ENCODE measurements at regions not wholly inside any gene's neighbourhood (a gene's known extent, or its start where the extent isn't known, plus 50 kb on each side); places are given as distances from the start of the nearest gene placed in this dataset.

- DNase-seq = no peak
Measured at GRCh38 chr6:87905101-87905641, 142.5 kb upstream of the SPACA1 start.

DNA sequence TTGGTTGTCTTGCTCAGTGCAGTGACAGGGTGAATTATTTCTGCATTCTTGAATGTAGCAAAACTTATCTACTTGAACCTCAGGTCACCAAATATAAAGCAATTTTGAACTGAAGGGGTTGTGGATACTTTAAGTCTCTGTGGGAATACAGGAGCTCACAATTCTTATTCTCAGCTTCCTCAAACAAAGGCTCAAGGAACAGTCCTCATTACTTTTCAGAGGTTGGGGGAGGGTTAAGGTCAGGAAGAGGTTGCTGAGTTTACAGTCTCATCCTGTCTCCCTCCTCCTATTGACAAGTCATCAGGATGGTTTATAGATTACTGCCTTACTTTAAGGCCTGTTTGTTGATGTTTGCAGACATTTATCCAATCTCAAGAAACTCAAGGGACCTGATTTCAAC, 143.6 kb upstream of the SPACA1 start:
- no peak for DNase-seq

- DNase-seq = no peak
Measured at GRCh38 chr6:87903323-87903722, 144.3 kb upstream of the SPACA1 start.

- no peak for DNase-seq
Measured at GRCh38 chr6:87902383-87902782, 145.3 kb upstream of the SPACA1 start.

DNA sequence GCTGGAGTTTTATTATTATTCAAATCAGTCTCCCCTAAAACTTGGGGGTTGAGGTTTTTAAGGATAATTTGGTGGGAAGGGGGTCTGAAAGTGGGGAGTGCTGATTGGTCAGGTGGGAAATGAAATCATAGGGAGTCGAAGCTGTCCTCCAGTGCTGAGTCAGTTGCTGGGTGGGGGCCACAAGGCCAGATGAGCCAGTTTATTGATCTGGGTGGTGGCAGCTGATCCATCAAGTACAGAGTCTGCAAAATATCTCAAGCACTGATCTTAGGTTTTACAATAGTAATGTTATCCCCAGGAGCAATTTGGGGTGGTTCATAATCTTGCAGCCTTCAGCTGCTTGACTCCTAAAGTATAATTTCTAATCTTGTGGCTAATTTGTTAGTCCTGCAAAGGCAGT, 146.0 kb upstream of the SPACA1 start:
- DNase-seq = no peak

GRCh38 chr6:87900160-87900698, 147.4 kb upstream of the SPACA1 start:
- DNase-seq = no peak

DNA sequence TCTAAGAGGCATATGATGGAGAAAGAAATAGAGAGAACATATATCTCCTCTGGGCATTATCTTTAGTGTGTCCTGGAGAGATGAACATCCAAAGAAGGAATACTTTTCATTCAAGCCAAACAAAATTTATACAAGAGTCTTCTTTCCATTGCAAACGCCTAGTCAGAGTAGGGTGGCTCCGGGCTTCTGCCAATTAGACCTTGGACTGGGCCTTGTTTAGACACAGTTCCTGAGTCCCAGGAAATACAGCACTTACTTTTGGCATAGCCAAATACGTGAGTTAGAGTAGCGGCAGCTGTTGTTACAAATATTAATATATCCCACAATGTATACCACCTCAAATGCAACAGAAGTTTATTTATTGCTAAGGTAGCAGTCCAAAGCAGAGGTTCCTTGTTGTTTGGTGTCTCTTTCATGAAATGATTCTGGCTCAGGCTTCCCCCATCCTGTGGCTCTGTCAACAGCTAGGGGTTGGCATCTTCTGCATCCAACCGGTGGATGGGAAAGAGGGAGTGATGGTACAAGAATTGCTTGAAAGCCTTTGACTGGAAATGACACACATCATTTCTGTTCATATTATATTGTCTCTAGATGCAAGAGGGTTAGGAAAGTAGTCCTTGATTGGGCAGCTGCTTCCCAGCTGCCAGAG, 148.0 kb upstream of the SPACA1 start:
- DNase-seq = no peak

DNA sequence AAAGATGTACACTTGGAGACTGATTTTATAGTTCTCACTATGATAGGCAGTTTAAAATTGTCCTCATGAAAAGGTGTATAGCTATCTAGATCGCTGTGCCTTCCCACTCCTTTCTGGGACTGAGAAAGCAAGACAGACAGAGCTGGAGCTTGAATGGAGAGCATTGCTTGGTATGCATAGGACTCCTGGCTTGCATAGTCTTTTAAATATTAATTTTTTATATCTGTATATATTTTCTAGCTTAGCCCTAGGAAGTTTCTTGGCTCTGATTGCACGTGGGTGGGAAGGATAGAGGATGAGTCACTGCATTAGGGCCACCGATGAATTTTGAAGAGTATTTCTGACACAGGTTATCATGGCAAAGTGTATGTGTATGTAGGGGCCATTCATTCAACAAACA, 150.0 kb upstream of the SPACA1 start:
- DNase-seq = no peak

GRCh38 chr6:87897013-87897412, 150.6 kb upstream of the SPACA1 start:
- DNase-seq = no peak

DNA sequence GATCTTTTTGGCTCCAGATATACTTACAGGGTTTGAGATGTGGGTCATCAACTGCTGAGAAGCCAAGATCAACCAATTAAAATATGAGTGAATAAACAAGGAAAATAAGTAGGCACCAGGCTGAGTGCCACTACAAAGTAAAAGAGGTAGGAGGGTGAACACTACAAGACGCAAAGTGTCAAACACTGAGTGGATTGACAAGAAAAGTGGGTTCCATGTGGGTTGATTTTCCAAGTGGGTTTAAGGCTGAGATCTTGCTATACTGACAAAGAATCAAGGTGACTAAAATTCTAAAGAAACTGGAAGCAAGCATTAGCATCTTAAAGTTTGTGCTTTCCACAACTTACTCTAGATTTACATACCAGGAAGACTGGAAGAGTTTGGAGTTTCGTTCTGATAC, 160.4 kb upstream of the SPACA1 start:
- no peak for DNase-seq

DNA sequence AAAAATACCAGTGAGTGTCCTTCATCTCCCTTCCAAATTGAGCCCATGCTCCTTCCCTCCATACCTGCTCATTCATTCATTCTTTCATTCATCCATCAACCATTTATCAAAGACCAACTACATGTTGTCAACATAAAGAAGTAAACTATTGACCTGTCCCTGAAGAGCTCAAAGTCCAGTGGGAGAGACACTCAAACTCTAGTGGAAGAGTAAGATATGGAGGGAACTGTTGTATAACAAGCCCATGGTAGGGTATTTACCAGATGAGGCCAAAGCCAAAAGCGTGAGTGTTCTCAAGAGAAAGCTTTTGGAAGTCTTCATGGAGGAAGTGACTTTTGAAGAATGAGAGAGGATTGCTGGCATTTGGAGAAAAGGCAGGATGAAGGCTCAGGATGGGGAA, 163.4 kb upstream of the SPACA1 start:
- no peak for DNase-seq

- DNase-seq = no peak
Measured at GRCh38 chr6:87881342-87881895, 166.2 kb upstream of the SPACA1 start.

GRCh38 chr6:87879132-87879861, 168.3 kb upstream of the SPACA1 start:
- DNase-seq = no peak

GRCh38 chr6:87875781-87876180, 171.9 kb upstream of the SPACA1 start:
- no peak for DNase-seq

DNA sequence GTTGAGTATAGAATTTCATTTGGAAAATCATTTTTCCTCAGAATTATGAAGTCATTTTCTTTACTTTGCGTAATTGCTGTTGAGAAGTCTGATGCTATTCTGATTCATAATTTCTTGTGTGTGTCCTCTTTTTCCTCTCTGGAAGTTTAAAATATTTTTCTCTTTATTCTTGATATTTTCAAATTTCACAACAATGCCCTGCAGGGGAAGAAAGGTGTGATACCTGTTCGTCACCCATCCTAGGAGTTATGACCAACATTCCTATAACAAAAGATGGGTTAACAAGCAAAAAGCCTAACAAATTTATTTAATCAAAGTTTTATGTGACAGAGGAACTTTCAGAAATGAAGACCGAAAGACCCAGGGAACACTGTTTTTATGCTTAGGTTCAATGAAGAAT, 171.5 kb upstream of the AKIRIN2 start:
- DNase-seq = no peak

DNA sequence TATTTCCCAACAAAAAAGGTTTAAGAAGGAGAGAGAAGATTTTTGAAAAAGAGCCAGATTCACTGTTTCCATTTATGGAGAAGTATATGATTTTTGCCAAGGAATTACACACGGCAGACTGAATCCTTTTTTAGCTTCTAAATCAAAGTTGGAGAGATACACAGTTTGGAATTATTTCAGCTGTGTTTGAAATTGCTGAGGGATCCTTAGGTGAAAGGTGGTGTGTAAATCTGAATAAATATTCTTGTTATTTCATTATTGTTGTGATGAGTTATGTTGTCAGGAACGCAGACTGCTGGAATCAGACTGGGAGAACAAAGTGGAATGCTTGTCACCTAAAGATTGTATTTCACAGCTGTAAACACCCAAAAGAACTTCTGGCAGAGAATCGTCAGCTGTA, 168.5 kb upstream of the AKIRIN2 start:
- no peak for DNase-seq

DNA sequence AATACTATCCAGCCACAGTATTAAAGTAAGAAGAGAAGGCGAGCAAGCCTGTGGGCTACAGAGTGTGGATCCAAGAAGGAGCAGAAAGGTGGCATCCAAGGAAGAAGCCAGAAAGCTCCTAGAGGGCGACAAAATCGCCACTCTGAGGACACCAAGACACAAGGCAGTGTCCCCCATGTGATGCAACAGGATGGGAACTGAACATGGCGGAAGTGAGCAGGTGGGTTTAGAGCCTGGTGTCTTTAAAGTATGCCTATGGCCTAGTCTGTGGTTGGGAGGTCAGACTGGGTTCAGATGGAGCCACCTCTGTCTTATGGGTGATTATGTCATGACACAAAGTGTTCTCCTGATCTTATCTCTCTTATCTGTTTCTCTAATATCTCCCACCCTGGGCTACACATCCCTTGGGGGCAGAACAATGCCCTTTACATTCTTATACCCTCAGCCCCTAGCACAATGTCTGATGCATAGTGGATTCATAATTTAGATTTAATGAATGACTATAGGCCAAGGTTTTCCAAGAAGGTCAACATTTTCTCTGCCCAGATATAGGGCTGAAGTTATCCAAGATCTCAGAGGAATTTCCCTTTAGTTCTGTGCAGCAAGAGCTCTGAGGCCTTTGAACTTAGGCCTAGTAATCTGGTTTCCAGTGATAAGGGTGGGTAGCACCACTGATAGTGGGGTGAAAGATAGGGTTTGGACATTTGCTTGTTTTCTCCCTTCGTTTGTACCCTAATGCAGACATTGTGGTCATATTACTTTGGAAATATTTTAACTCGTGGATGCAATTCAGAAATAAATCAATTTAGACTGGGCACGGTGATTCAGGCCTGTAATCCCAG, 167.3 kb upstream of the AKIRIN2 start:
- DNase-seq = no peak

- DNase-seq = no peak
Measured at GRCh38 chr6:87860902-87861301, 158.9 kb upstream of the AKIRIN2 start.

DNA sequence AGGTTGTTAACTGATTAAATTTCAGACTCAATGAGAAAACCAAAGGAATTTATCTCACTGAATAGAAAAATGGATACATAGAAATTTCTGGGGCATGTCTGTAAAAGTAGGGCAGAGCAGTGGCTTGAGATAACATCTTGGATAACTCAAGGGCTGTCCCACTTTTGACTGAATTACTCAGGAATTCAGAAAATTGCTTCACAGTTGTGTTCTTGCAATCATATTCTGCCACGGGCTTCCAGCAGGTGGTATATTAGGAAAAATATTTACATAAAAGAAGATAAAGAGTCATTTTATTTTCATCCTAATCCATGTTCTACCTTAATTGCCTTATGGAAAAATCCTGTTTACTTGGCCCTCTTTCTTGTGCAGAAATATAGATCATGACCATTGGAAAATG, 156.4 kb upstream of the AKIRIN2 start:
- no peak for DNase-seq

GRCh38 chr6:87851674-87852299, 149.8 kb upstream of the AKIRIN2 start:
- no peak for DNase-seq

- no peak for DNase-seq
Measured at GRCh38 chr6:87848616-87849015, 146.6 kb upstream of the AKIRIN2 start.

- DNase-seq = no peak
Measured at GRCh38 chr6:87847830-87848210, 145.8 kb upstream of the AKIRIN2 start.
